ENCODE measurements at regions not wholly inside any gene's neighbourhood (a gene's known extent, or its start where the extent isn't known, plus 50 kb on each side); places are given as distances from the start of the nearest gene placed in this dataset.

GRCh38 chr2:57333221-57333620 is 713.4 kb upstream of the VRK2 start:
- H3K4me2 ChIP-seq, result no peak overlapping the region
- CTCF ChIA-PET, result no interaction called here
- H3K36me3 ChIP-seq (ENCODE audit: low read depth), result no peaks in the 10 kb centered on the region
- no peak overlapping the region for H2AFZ ChIP-seq
- H3K4me1 ChIP-seq (replicated peaks; ENCODE audit: insufficient read depth), result 0 out of 2 replicates have a peak, but pooled peaks cover 6% of the 10 kb centered on the region
- H3F3A ChIP-seq (ENCODE audit: insufficient read depth, low read depth), result no peaks in the 10 kb centered on the region
- TF ChIP-seq CTCF (conservative IDR thresholded peaks at IDR 0.05) (no peak), EZH2 (IDR thresholded peaks at IDR 0.05; ENCODE audit: low read depth) (no peak)
- intact Hi-C loops (cut with micrococcal nuclease; ENCODE audit: unreplicated experiment), result no loop called here
- H3K9me3 ChIP-seq (ENCODE audit: insufficient read depth, low read depth), result no peaks in the 10 kb centered on the region
- H3K9me2 ChIP-seq (ENCODE audit: insufficient read depth), result no peaks in the 10 kb centered on the region; the same call in 1 of the 2 replicates
- H4K20me1 ChIP-seq (ENCODE audit: insufficient read depth), result no peaks in the 10 kb centered on the region
- DNase-seq, result no peak
- H3K27me3 ChIP-seq (ENCODE audit: insufficient read depth, low read depth), result no peaks in the 10 kb centered on the region
- POLR2A ChIA-PET (ENCODE audit: unreplicated experiment), result no interaction called here
- H3K79me2 ChIP-seq (ENCODE audit: low read depth), result no peaks in the 10 kb centered on the region
- no peak overlapping the region for H3K4me3 ChIP-seq
- H3K27ac ChIP-seq, result no peak overlapping the region
- no TSS peak for BruUV-seq (replicated peaks)

- Histone ChIP-seq H3K36me3 (ENCODE audit: low read depth) (no peaks in the 10 kb centered on the region), H3K4me3 (no peak overlapping the region), H3K79me2 (ENCODE audit: low read depth) (no peaks in the 10 kb centered on the region), H2AFZ (no peak overlapping the region), H3K9me2 (ENCODE audit: insufficient read depth) (no peaks in the 10 kb centered on the region), H3F3A (ENCODE audit: insufficient read depth, low read depth) (no peaks in the 10 kb centered on the region), H3K27ac (no peak overlapping the region), H4K20me1 (ENCODE audit: insufficient read depth) (no peaks in the 10 kb centered on the region), H3K4me1 (replicated peaks; ENCODE audit: insufficient read depth) (no peaks in the 10 kb centered on the region), H3K9me3 (ENCODE audit: insufficient read depth, low read depth) (no peaks in the 10 kb centered on the region), H3K4me2 (no peak overlapping the region), H3K27me3 (ENCODE audit: insufficient read depth, low read depth) (no peaks in the 10 kb centered on the region)
- TF ChIP-seq CTCF (conservative IDR thresholded peaks at IDR 0.05) (no peak), EZH2 (IDR thresholded peaks at IDR 0.05; ENCODE audit: low read depth) (no peak)
- ChIA-PET POLR2A (ENCODE audit: unreplicated experiment) (no interaction called here), CTCF (no interaction called here)
- intact Hi-C loops (cut with micrococcal nuclease; ENCODE audit: unreplicated experiment), result no loop called here
- no TSS peak for BruUV-seq (replicated peaks)
- peak in 1 of 2 experiments; percentile 12 for DNase-seq
Measured at GRCh38 chr2:57343391-57344006, 703.1 kb upstream of the VRK2 start.

GRCh38 chr2:57368190-57368589 is 678.4 kb upstream of the VRK2 start:
- CTCF ChIA-PET, result no interaction called here
- intact Hi-C loops (cut with micrococcal nuclease; ENCODE audit: unreplicated experiment), result no loop called here

More at GRCh38 chr2:57368190-57368589, 678.4 kb upstream of the VRK2 start:
- POLR2A ChIA-PET (ENCODE audit: unreplicated experiment), result no interaction called here
- no peak overlapping the region for H3K4me2 ChIP-seq
- no peak overlapping the region for H3K4me3 ChIP-seq
- no TSS peak for BruUV-seq (replicated peaks)
- H3K9me2 ChIP-seq (ENCODE audit: insufficient read depth), result no peaks in the 10 kb centered on the region; the same call in 1 of the 2 replicates
- H3K36me3 ChIP-seq (ENCODE audit: low read depth), result no peaks in the 10 kb centered on the region
- no peaks in the 10 kb centered on the region for H3K4me1 ChIP-seq (replicated peaks; ENCODE audit: insufficient read depth)
- no peaks in the 10 kb centered on the region for H3F3A ChIP-seq (ENCODE audit: insufficient read depth, low read depth)
- H3K27me3 ChIP-seq (ENCODE audit: insufficient read depth, low read depth), result no peaks in the 10 kb centered on the region
- no peaks in the 10 kb centered on the region for H4K20me1 ChIP-seq (ENCODE audit: insufficient read depth)
- no peak overlapping the region for H3K27ac ChIP-seq
- H3K79me2 ChIP-seq (ENCODE audit: low read depth), result no peaks in the 10 kb centered on the region
- DNase-seq, result no peak
- H3K9me3 ChIP-seq (ENCODE audit: insufficient read depth, low read depth), result no peaks in the 10 kb centered on the region
- no peak overlapping the region for H2AFZ ChIP-seq
- TF ChIP-seq CTCF (conservative IDR thresholded peaks at IDR 0.05), result no peak
- no peak for TF ChIP-seq EZH2 (IDR thresholded peaks at IDR 0.05; ENCODE audit: low read depth)

All from PC-9 (cell line).